Heart right ventricle (tissue), 16 donors: ENCODE measurements at regions not wholly inside any gene's neighbourhood (a gene's known extent, or its start where the extent isn't known, plus 50 kb on each side); places are given as distances from the start of the nearest gene placed in this dataset.

ENCODE experiments used
- ATAC-seq, 8 donors: fragments of 200-7000 bp; cut with Tn5 transposase; one replicate each; pipeline ENCODE4 v1.9.1; 2020; ENCODE audit warnings: mild to moderate bottlenecking in 8 of 8, moderate library complexity in 8 of 8, moderate number of reproducible peaks in 1 of 8
- DNase-seq, 2 donors: peaks; one replicate each; pipeline ENCODE4 v3.0.0-alpha.2; 2020
- H3K27ac ChIP-seq, 10 donors: fragments of 200-600 bp; sonication (generic) in 2 of 10; one replicate each; pipeline versions ENCODE4 v1.5.0 to v1.8.0; 2020 to 2022; ENCODE audit warnings: mild to moderate bottlenecking in 3 of 10
- H3K27me3 ChIP-seq, 7 donors: fragments of 200-600 bp; one replicate each; pipeline ENCODE4 v1.8.0; 2021 to 2022; ENCODE audit warnings: mild to moderate bottlenecking in 2 of 7
- H3K36me3 ChIP-seq, 9 donors: fragments of 200-600 bp; sonication (generic) in 1 of 9; one replicate each; pipeline versions ENCODE4 v1.5.0 to v1.8.0; 2020 to 2022; ENCODE audit warnings: mild to moderate bottlenecking in 2 of 9
- H3K4me1 ChIP-seq, 9 donors: fragments of 200-600 bp; sonication (generic) in 1 of 9; one replicate each; pipeline versions ENCODE4 v1.5.0 to v1.8.0; 2020 to 2022; ENCODE audit warnings: mild to moderate bottlenecking in 4 of 9
- H3K4me3 ChIP-seq, 10 donors: fragments of 200-600 bp; sonication (generic) in 2 of 10; one replicate each; pipeline versions ENCODE4 v1.5.0 to v1.8.0; 2020 to 2022; ENCODE audit warnings: mild to moderate bottlenecking in 7 of 10, moderate library complexity in 2 of 10
- H3K9me3 ChIP-seq, 11 donors: fragments of 200-600 bp in 10 of 11; sonication (generic) in 2 of 11; one replicate each; pipeline versions ENCODE4 v1.5.0 to v1.8.0; 2013 to 2022; ENCODE audit warnings: mild to moderate bottlenecking in 2 of 11, control low read depth in 1 of 11, moderate library complexity in 1 of 11
- WGBS, 2 donors: extraction: QIAGEN DNeasy Blood & Tissue Kit; methylation state at CpG; one replicate each; pipeline ENCODE4 v1.1.7; 2013; ENCODE audit warnings: inconsistent platforms in 1 of 2; 5-methylcytosine and 5-hydroxymethylcytosine counted together
- intact Hi-C, 10 donors: fragments of 100-400 bp; cut with DNase I; formaldehyde crosslinking; loops; one replicate each; pipeline versions ENCODE4 v1.11.1 to v1.14.2; 2022
- TF ChIP-seq, protein P1 (sequence below), 9 donors: fragments of 200-600 bp; sonication (generic) in 2 of 9; IDR thresholded peaks; one replicate each; pipeline versions ENCODE4 v1.5.0 to v1.8.0; 2021 to 2022; ENCODE audit warnings: antibody characterized with exemption in 9 of 9, mild to moderate bottlenecking in 5 of 9, moderate library complexity in 1 of 9
- donor health status: Arrhythmogenic right ventricular cardiomyopathy.
- donor health status: ischemic (EF 13 %, LVEDD 7.1; RV severe dilation, severe dysfunction).
- donor health status: healthy with polysubstance abuse.
- donor health status: DM: no; HTN: yes; CAD: no.
- donor health status: DM: no; HTN: no; CAD: no.
- donor health status: ischemic (EF 25% LVEDD 6.9; RV normal size, moderate dysfunction).
- donor health status: ischemic (EF 25% LVEDD 5.7; RV mildly dilated, moderate dysfunction).
- donor health status: healthy.
- donor health status: DM: yes; HTN: yes; CAD: no.
- donor health status: Ischemic cardiomyopathy.
- donor health status: ischemic (EF 35%, LVEDD 5.7; RV mildly dilated, moderate dysfunction).
- donor health status: nonischemic (EF 11% LVEDD 7.7; RV severe dilation, severe dysfunction).
- donor health status: DM: yes; HTN: yes; CAD: no.
- donor health status: PGD.
- donor health status: ischemic (EF 29% LVEDD 5.4; RV normal size, mild dysfunction).
- donor health status: nonischemic (EF 23%, LVEDD 6.1; RV moderate dilation, normal function).

DNA sequence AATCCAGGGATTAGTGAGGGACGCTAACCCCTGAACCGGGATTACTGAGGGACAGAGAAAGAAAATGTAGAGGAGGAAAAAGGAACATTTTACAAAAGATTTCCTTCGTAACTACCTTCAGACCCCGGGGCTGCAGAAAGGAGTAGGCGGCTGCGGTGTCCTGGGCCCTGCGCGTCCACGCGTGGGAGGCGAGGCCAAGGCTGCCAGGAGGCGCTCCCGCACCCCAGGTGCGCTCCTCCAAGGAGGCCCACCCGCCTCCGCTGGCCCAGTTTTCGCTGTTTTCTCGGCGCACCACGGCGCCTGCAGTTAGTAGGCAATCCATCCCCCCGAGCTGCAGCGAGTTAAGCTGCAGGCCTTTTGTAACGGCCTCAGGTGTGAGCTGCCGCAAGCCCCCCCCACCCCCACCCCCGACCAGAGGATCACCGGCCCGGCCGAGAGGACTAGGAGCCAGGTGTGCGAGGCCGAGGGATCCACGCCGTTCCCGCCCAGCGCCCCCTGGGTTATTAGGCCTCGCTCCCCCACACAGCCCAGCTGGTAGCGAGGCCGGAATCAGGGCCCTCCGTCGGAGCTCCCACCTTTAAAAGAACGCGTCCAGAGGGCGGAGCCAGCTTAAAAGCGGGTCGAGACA is 380.3 kb upstream of the ARID1B start:
- TF ChIP-seq, protein P1, sequence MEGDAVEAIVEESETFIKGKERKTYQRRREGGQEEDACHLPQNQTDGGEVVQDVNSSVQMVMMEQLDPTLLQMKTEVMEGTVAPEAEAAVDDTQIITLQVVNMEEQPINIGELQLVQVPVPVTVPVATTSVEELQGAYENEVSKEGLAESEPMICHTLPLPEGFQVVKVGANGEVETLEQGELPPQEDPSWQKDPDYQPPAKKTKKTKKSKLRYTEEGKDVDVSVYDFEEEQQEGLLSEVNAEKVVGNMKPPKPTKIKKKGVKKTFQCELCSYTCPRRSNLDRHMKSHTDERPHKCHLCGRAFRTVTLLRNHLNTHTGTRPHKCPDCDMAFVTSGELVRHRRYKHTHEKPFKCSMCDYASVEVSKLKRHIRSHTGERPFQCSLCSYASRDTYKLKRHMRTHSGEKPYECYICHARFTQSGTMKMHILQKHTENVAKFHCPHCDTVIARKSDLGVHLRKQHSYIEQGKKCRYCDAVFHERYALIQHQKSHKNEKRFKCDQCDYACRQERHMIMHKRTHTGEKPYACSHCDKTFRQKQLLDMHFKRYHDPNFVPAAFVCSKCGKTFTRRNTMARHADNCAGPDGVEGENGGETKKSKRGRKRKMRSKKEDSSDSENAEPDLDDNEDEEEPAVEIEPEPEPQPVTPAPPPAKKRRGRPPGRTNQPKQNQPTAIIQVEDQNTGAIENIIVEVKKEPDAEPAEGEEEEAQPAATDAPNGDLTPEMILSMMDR (IDR thresholded peaks at IDR 0.05), result no peak
- H3K4me3 ChIP-seq, result peak overlapping the region in 1 of 10 donors; percentile 19
- DNase-seq (no peak), ATAC-seq (no peak)
- whole genome bisulfite sequencing, 2 donors, result 22 to 31% methylated on average over 45 of the region's 45 CpGs
- H3K36me3 ChIP-seq, result no peaks in the 10 kb centered on the region
- no peaks in the 10 kb centered on the region for H3K9me3 ChIP-seq
- H3K27ac ChIP-seq, result no peak overlapping the region
- peaks cover 0 to 4% (median 0%) of the 10 kb centered on the region in 9 donors for H3K4me1 ChIP-seq
- intact Hi-C loops, result no loop called here
- H3K27me3 ChIP-seq, result peaks cover 0 to 41% (median 21%) of the 10 kb centered on the region in 7 donors

DNA sequence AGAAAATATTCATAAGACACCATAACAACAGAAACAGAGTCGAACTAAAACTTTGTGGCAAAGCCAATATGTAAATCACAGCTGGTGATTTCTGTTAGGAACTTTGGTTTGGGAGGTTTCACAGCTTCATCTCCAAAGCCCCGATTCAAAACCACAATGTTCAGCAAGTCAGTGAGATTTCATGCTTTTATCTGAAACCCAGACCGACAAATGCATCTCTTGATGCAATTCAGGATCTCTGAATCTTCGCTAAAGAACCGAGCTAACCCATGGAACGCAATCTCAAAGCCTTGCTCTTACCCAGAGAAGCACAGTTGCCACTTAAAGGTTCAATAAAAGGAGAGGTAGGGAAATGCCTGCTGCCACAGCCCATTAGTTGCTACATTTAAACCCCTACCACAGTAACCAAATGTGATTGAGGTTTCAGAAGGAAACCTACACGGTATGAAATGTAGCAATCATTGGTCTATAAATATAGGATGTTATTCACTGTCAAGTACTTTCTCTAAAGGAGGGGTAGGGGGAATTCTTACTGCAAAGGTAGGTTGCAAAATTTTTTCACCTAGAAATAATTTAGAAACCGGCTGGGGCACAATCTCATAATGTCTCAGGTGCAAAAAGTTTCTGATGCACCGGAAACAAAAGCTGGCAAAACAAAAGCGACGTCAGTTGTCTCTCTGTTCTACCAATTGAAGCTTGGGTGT is 381.0 kb upstream of the ARID1B start:
- TF ChIP-seq, protein P1 (IDR thresholded peaks at IDR 0.05), result no peak
- intact Hi-C loops, result no loop called here
- ATAC-seq, result no peak
- Histone ChIP-seq H3K36me3 (no peaks in the 10 kb centered on the region), H3K27ac (no peak overlapping the region), H3K4me3 (no peak overlapping the region), H3K4me1 (peaks cover 0 to 4% (median 0%) of the 10 kb centered on the region in 9 donors), H3K9me3 (no peaks in the 10 kb centered on the region), H3K27me3 (peaks cover 0 to 44% (median 21%) of the 10 kb centered on the region in 7 donors)
- WGBS, 2 donors, result 65 to 70% methylated on average over 11 of the region's 11 CpGs
- DNase-seq, result no peak

DNA sequence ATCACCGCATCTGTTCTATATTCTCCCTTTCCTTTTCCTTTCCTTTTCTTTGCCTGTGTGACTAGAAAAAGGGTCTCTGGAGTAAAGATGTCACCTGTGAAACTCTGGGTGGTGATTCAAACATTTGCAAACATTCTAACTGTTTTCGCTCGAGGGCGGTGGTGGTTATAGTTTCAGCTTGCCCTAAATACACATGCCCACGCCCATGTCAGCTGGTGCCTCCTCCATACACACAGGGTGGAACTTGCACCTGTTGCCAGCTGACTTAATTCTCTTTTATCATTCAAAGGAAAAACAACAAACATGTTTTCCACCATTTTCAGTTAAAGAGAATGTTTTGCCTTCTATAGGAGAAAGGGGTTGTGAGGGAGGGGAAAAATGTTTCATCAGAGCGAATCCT is 381.9 kb upstream of the ARID1B start:
- Histone ChIP-seq H3K27me3 (peaks cover 0 to 44% (median 26%) of the 10 kb centered on the region in 7 donors), H3K4me1 (peaks cover 0 to 4% (median 0%) of the 10 kb centered on the region in 9 donors), H3K36me3 (no peaks in the 10 kb centered on the region), H3K27ac (no peak overlapping the region), H3K9me3 (no peaks in the 10 kb centered on the region), H3K4me3 (no peak overlapping the region)
- intact Hi-C loops, result no loop called here
- TF ChIP-seq, protein P1 (IDR thresholded peaks at IDR 0.05), result no peak
- ATAC-seq, result no peak
- no peak for DNase-seq
- WGBS, 2 donors, result 93 to 95% methylated on average over 6 of the region's 6 CpGs

DNA sequence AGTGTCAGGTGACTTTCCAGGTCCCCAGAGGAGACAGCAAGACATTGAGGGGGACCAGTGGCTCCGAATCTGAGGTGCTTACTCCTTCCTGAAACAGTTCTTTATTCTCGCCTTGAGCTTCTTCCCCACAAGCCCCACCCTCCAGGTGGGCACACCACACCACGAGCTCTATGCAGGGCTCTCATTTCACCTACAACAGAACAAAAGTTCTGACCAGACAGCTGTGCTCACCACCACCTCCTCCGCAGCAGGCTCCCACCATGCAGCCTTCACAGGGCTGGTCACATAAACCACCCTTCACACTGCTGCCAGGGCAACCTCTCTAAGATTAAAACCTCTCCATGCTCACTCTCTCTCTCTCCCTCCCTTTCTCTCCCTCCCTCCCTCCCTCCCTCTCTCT is 384.5 kb upstream of the ARID1B start:
- DNase-seq (no peak), ATAC-seq (no peak)
- intact Hi-C loops, result no loop called here
- WGBS, 2 donors, result 81% methylated on average over 4 of the region's 4 CpGs
- Histone ChIP-seq H3K4me1 (peaks cover 0 to 4% (median 0%) of the 10 kb centered on the region in 9 donors), H3K27ac (no peak overlapping the region), H3K4me3 (no peak overlapping the region), H3K36me3 (no peaks in the 10 kb centered on the region), H3K27me3 (peaks cover 0 to 32% (median 15%) of the 10 kb centered on the region in 7 donors), H3K9me3 (no peaks in the 10 kb centered on the region)
- TF ChIP-seq, protein P1 (IDR thresholded peaks at IDR 0.05), result no peak
